K562 (cell line): ENCODE measurements at regions not wholly inside any gene's neighbourhood (a gene's known extent, or its start where the extent isn't known, plus 50 kb on each side); places are given as distances from the start of the nearest gene placed in this dataset.

Source experiments
- ATAC-seq: fragments of 200-7000 bp; cut with Tn5 transposase; 3 replicates; pipeline ENCODE4 v1.9.1; 2020; ENCODE audit warnings: moderate library complexity
- BruUV-seq: library from RNA; stranded (reverse); fragments of 400-500 nt; replicated peaks from 2 replicates; lab custom pipeline; 2021; lab: Mats Ljungman, UMichigan
- CTCF ChIA-PET: fragments of 300-600 bp; formaldehyde crosslinking; extraction: SDS; loops from one replicate; lab custom pipeline; 2021; ENCODE audit warnings: low intra/inter-chr PET ratio; lab: Yijun Ruan, JAX
- POLR2A ChIA-PET: fragments of 300-600, 350-650 bp; sonication (Branson Sonifier 250); formaldehyde crosslinking; extraction: SDS; loops from one replicate; lab custom pipeline; 2021; ENCODE audit warnings: antibody characterized with exemption, inconsistent platforms; lab: Yijun Ruan, JAX
- DNase-seq, 4 experiments: peaks; one replicate each; pipeline versions ENCODE4 v3.0.0 to v3.0.0-alpha.2; 2011 to 2018; ENCODE audit warnings: low spot score in 3 of 4, mixed read lengths in 3 of 4; ENCODE audit errors: extremely low read depth in 1 of 4
- FAIRE-seq: peaks from 2 replicates; lab custom pipeline; 2011; peaks lifted over from hg19 to GRCh38; lab: Jason Lieb, UNC
- H2AFZ ChIP-seq: 2 replicates; pipeline ENCODE4 v1.6.0; 2011; ENCODE audit warnings: low read depth, low read length, control low read depth, inconsistent platforms
- H3K27ac ChIP-seq: fragments of 200-600 bp; 3 replicates; pipeline ENCODE4 v1.8.0; 2011; ENCODE audit warnings: low read depth, mild to moderate bottlenecking, control low read depth, inconsistent platforms, low read length, moderate library complexity, mixed read lengths; ENCODE audit errors: extremely low read depth
- H3K27me3 ChIP-seq, 2 experiments: fragments of 300-600 bp in 1 of 2; 2 replicates in 1 of 2; 3 replicates in 1 of 2; pipeline versions ENCODE4 v1.6.0 to v1.8.0; 2011; ENCODE audit warnings: inconsistent platforms in 2 of 2, low read length in 2 of 2, mild to moderate bottlenecking in 1 of 2, mixed read lengths in 1 of 2, moderate library complexity in 1 of 2; ENCODE audit not compliant: control insufficient read depth in 2 of 2, insufficient read depth in 2 of 2
- H3K36me3 ChIP-seq: fragments of 300-600 bp; 3 replicates; pipeline ENCODE4 v1.8.0; 2011; ENCODE audit warnings: mild to moderate bottlenecking, low read length, inconsistent platforms; ENCODE audit not compliant: control insufficient read depth, insufficient read depth
- H3K4me1 ChIP-seq, 2 experiments: fragments of 200-600 bp in 1 of 2; replicated peaks in 1 of 2; 2 replicates in 1 of 2; 3 replicates in 1 of 2; pipeline versions ENCODE4 v1.5.1 to v1.8.0; 2011; ENCODE audit warnings: inconsistent platforms in 2 of 2, low read length in 2 of 2, mild to moderate bottlenecking in 1 of 2, mixed read lengths in 1 of 2, moderate library complexity in 1 of 2; ENCODE audit not compliant: control insufficient read depth in 2 of 2, insufficient read depth in 2 of 2
- H3K4me2 ChIP-seq: 2 replicates; pipeline ENCODE4 v1.6.1; 2011; ENCODE audit warnings: low read length, control low read depth, inconsistent platforms, mixed read lengths; ENCODE audit not compliant: insufficient read depth
- H3K4me3 ChIP-seq: fragments of 200-600 bp; sonication (generic), shearing (Covaris generic); 2 replicates; pipeline ENCODE4 v1.5.1; 2016; ENCODE audit warnings: control low read depth, inconsistent platforms
- H3K79me2 ChIP-seq: fragments of 200-600 bp; 3 replicates; pipeline ENCODE4 v1.8.0; 2011; ENCODE audit warnings: low read length, inconsistent platforms; ENCODE audit not compliant: control insufficient read depth, insufficient read depth
- H3K9ac ChIP-seq, 2 experiments: 2 replicates each; pipeline versions ENCODE4 v1.6.0 to v1.6.1; 2011; ENCODE audit warnings: low read depth in 2 of 2, low read length in 2 of 2, control low read depth in 1 of 2, inconsistent platforms in 1 of 2, mild to moderate bottlenecking in 1 of 2, mixed read lengths in 1 of 2; ENCODE audit not compliant: insufficient read depth in 1 of 2
- H3K9me1 ChIP-seq: one replicate; pipeline ENCODE4 v1.6.0; 2011; ENCODE audit warnings: inconsistent platforms, mild to moderate bottlenecking, low read length, moderate library complexity; ENCODE audit not compliant: control insufficient read depth, insufficient read depth
- H3K9me3 ChIP-seq: replicated peaks from 2 replicates; pipeline ENCODE4 v1.5.1; 2011; ENCODE audit warnings: low read depth, low read length, inconsistent platforms; ENCODE audit not compliant: control insufficient read depth, insufficient read depth
- H4K20me1 ChIP-seq: replicated peaks from 2 replicates; pipeline ENCODE4 v1.6.1; 2011; ENCODE audit warnings: low read length, inconsistent platforms, mixed read lengths; ENCODE audit not compliant: control insufficient read depth, insufficient read depth
- ELK3 ChIP-seq: fragments of 450-650 bp; formaldehyde crosslinking; IDR thresholded peaks from 2 replicates; pipeline ENCODE4 v1.4.0; 2020; ENCODE audit warnings: mild to moderate bottlenecking
- MITF ChIP-seq: IDR thresholded peaks from 2 replicates; pipeline ENCODE4 v1.6.1; 2014; ENCODE audit warnings: antibody characterized with exemption
- NR4A1 ChIP-seq, 2 experiments: fragments of 250-450 bp in 1 of 2; fragments of 450-650 bp in 1 of 2; sonication (Bioruptor Pico) in 1 of 2; IDR thresholded peaks; 2 replicates each; pipeline versions ENCODE4 v1.4.0 to v1.6.1; 2016 to 2020; ENCODE audit warnings: mild to moderate bottlenecking in 2 of 2, missing compliant biosample characterization in 1 of 2, missing genetic modification characterization in 1 of 2, moderate library complexity in 1 of 2
- SREBF1 ChIP-seq: fragments of 150-350 bp; IDR thresholded peaks from 2 replicates; pipeline ENCODE4 v1.6.1; 2014; ENCODE audit warnings: antibody characterized with exemption, low read depth, low read length, borderline replicate concordance
- XRCC4 ChIP-seq: IDR thresholded peaks from one replicate; pipeline ENCODE4 v1.6.1; 2011; ENCODE audit not compliant: insufficient read depth, insufficient read length; ENCODE audit errors: extremely low read depth
- ZBTB33 ChIP-seq: sonication (generic); formaldehyde crosslinking; IDR thresholded peaks from 2 replicates; pipeline ENCODE4 v1.8.1; 2023; ENCODE audit warnings: mild to moderate bottlenecking, missing genetic modification reagents
- ZFP1 ChIP-seq: fragments of 450-650 bp; formaldehyde crosslinking; IDR thresholded peaks from 2 replicates; pipeline ENCODE4 v1.4.0; 2020; ENCODE audit warnings: mild to moderate bottlenecking, mixed read lengths
- ZKSCAN3 ChIP-seq: fragments of 250-450 bp; sonication (Bioruptor Pico); IDR thresholded peaks from 2 replicates; pipeline ENCODE4 v1.4.0; 2020
- ZNF140 ChIP-seq: fragments of 250-450 bp; sonication (Bioruptor Pico); IDR thresholded peaks from 2 replicates; pipeline ENCODE4 v1.8.0; 2021; ENCODE audit warnings: moderate library complexity, mild to moderate bottlenecking, inconsistent platforms
- ZNF316 ChIP-seq: fragments of 450-650 bp; IDR thresholded peaks from 2 replicates; pipeline ENCODE4 v1.6.1; 2016
- ZNF407 ChIP-seq: fragments of 450-650 bp; IDR thresholded peaks from 2 replicates; pipeline ENCODE4 v1.6.1; 2016; ENCODE audit warnings: low read depth
- WGBS: fragments of 100-300 bp; shearing (Covaris generic); methylation state at CpG from one replicate; pipeline ENCODE4 v1.1.6; 2016; ENCODE audit warnings: low coverage, mixed read lengths; ENCODE audit not compliant: insufficient coverage; ENCODE audit errors: missing lambda C conversion rate; 5-methylcytosine and 5-hydroxymethylcytosine counted together
- in situ Hi-C: fragments of 300-500 bp; cut with MboI; formaldehyde crosslinking; loops from 4 replicates; pipeline ENCODE4 v1.15.0; 2018; ENCODE audit warnings: inconsistent platforms, mixed read lengths
- intact Hi-C: fragments of 100-400 bp; cut with micrococcal nuclease; formaldehyde crosslinking; loops from 2 replicates; pipeline ENCODE4 v1.14.2; 2022

- FAIRE-seq (no peak), ATAC-seq (no peak), DNase-seq (no peak)
- Histone ChIP-seq H3K27me3 (no peaks in the 10 kb centered on the region), H3K4me2 (no peak overlapping the region), H3K79me2 (no peaks in the 10 kb centered on the region), H3K9ac (no peak overlapping the region), H3K9me1 (no peaks in the 10 kb centered on the region), H3K9me3 (no peaks in the 10 kb centered on the region), H3K4me3 (no peak overlapping the region), H3K36me3 (no peaks in the 10 kb centered on the region), H3K4me1 (no peaks in the 10 kb centered on the region), H3K27ac (no peak overlapping the region), H4K20me1 (no peaks in the 10 kb centered on the region), H2AFZ (no peak overlapping the region)
- ChIA-PET POLR2A (no interaction called here), CTCF (no interaction called here)
- WGBS = 0% methylated on average over 4 of the region's 4 CpGs
- intact Hi-C loops (no loop called here), in situ Hi-C loops (no loop called here)
- no TSS peak for BruUV-seq
- TF ChIP-seq ELK3 (CRISPR knock-in tag) (no peak), XRCC4 (no peak), ZBTB33 (CRISPR knock-in tag) (no peak), ZNF140 (CRISPR knock-in tag) (no peak), ZNF316 (no peak), NR4A1 (CRISPR knock-in tag; IDR thresholded peaks at IDR 0.05) (no peak), NR4A1 (tag; IDR thresholded peaks at IDR 0.05) (no peak), ZKSCAN3 (no peak), ZFP1 (CRISPR knock-in tag) (no peak), SREBF1 (no peak), ZNF407 (no peak), MITF (no peak)
These were observed 1369.9 kb upstream of the TENM4 start for GRCh38 chr11:80810695-80811094.
